Central memory CD8-positive, alpha-beta T cell (primary cell): ENCODE measurements at regions not wholly inside any gene's neighbourhood (a gene's known extent, or its start where the extent isn't known, plus 50 kb on each side); places are given as distances from the start of the nearest gene placed in this dataset.

Experiments used
- ATAC-seq: fragments of 150-1000 bp; cut with Tn5 transposase; replicated peaks from 2 replicates; pipeline ENCODE4 v1.10.0; 2022; ENCODE audit warnings: mild to moderate bottlenecking, moderate FRiP score, moderate number of reproducible peaks; ENCODE audit not compliant: poor library complexity, severe bottlenecking; ENCODE audit errors: extremely low read depth
- DNase-seq, 2 donors: peaks; one replicate each; pipeline ENCODE4 v3.0.0; 2021; ENCODE audit warnings: low spot score in 2 of 2
- H3K27ac Mint-ChIP-seq: one replicate; pipeline ENCODE4 v1.8.0; 2022; ENCODE audit warnings: low read depth, mild to moderate bottlenecking, moderate library complexity, mixed read lengths
- H3K27me3 Mint-ChIP-seq: one replicate; pipeline ENCODE4 v1.8.0; 2022; ENCODE audit warnings: mixed read lengths
- H3K36me3 Mint-ChIP-seq: one replicate; pipeline ENCODE4 v1.8.0; 2022; ENCODE audit warnings: mild to moderate bottlenecking, moderate library complexity, mixed read lengths; ENCODE audit not compliant: insufficient read depth
- H3K4me1 Mint-ChIP-seq: one replicate; pipeline ENCODE4 v1.8.0; 2022; ENCODE audit warnings: mixed read lengths
- H3K4me3 Mint-ChIP-seq: one replicate; pipeline ENCODE4 v1.8.0; 2022; ENCODE audit warnings: mild to moderate bottlenecking, moderate library complexity, mixed read lengths
- H3K9me3 Mint-ChIP-seq: one replicate; pipeline ENCODE4 v1.8.0; 2022; ENCODE audit warnings: mixed read lengths

DNA sequence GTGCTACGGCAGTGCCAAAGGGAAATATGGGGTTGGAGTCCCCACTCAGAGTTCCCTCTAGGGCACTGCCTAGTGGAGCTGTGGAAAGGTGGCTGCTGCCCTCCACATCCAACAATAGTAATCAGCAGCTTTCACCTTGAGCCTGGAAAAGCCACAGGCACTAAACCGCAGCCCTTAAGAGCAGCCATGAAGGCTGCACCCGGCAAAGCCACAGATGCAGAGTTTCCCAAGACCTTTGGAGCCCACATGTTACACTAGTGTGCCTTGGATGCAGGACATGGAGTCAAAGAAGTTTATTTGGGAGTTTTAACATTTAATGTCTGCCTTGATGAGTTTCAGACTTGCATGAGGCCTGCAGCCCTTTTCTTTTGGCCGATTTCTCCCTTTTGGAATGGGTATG is 91.4 kb upstream of the HSF2 start:
- Mint-ChIP-seq H3K36me3 (no peaks in the 10 kb centered on the region), H3K27ac (no peak overlapping the region), H3K9me3 (peaks cover 13% of the 10 kb centered on the region), H3K27me3 (peaks cover 20% of the 10 kb centered on the region), H3K4me1 (no peaks in the 10 kb centered on the region), H3K4me3 (no peak overlapping the region)
- ATAC-seq (no peak), DNase-seq (no peak)

DNA sequence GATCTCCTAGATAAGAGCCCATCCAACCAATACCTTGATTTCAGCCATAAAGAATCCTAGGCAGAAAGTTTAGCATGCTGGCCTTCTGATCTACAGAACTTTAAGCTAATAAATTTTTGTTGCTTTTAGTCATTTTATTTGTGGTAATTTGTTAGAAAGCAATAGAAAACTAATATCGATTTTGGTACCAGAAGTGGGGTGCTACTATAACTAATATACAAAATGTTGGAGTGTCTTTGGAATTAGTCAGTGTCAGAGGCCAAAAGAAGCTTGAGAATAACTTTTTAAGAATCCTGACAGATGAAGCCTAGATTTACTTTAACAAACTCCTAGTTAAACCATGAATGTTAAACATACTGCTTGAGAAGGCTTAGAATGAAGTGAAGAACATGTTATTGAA is 83.6 kb upstream of the HSF2 start:
- ATAC-seq = no peak
- peaks cover 11% of the 10 kb centered on the region for H3K27me3 Mint-ChIP-seq
- H3K27ac Mint-ChIP-seq = no peak overlapping the region
- no peaks in the 10 kb centered on the region for H3K36me3 Mint-ChIP-seq
- no peaks in the 10 kb centered on the region for H3K4me1 Mint-ChIP-seq
- DNase-seq = no peak
- H3K9me3 Mint-ChIP-seq = no peaks in the 10 kb centered on the region
- H3K4me3 Mint-ChIP-seq = no peak overlapping the region

DNA sequence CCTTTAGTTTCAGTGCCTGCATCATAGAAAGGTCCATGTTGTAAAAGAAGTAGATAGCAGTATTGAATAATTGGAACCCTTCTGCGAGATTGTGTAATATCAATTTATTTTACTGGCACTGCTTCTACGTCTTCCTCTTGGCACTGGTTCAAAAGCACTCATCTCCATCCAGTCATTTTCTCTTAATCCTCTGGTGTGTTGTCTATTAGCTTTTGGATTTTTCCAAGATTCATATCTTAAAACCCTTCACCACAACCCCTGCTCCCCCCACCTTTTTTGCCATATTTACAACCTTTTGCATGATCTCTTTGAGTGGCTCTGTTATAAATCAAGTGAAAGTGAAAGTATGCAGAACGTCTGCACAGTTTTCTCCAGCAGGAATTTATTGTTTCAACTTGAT is 76.6 kb upstream of the HSF2 start:
- ATAC-seq (no peak), DNase-seq (no peak)

DNA sequence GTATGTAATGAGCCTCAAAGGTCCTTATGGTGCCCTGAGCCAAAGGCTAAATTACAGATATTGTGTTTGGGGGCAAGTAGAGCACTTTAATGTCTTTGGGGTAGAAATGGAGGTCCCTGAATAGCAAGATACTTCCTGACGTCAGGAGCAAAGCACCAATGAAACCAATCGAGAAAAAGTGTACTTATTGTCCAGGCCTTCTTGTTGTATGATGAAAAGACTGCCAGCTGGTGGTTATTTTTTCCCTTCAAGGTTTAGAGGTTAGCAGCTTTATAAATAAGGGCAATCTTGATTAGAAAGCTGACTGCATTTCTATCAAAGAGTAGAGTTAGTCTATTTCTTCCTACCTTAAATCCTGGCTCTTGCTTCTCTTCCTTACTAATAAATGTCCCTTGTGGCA is 76.1 kb upstream of the HSF2 start:
- peak overlapping the region; percentile 38 for H3K27ac Mint-ChIP-seq
- peaks cover 18% of the 10 kb centered on the region for H3K4me1 Mint-ChIP-seq
- no peaks in the 10 kb centered on the region for H3K27me3 Mint-ChIP-seq
- H3K9me3 Mint-ChIP-seq = no peaks in the 10 kb centered on the region
- H3K4me3 Mint-ChIP-seq = peak overlapping the region; percentile 75
- no peak for DNase-seq
- H3K36me3 Mint-ChIP-seq = no peaks in the 10 kb centered on the region
- ATAC-seq = no peak

More for the DNA sequence above, 76.6 kb upstream of the HSF2 start:
- no peaks in the 10 kb centered on the region for H3K27me3 Mint-ChIP-seq
- peaks cover 18% of the 10 kb centered on the region for H3K4me1 Mint-ChIP-seq
- H3K27ac Mint-ChIP-seq = peak overlapping the region; percentile 38
- H3K36me3 Mint-ChIP-seq = no peaks in the 10 kb centered on the region
- H3K9me3 Mint-ChIP-seq = no peaks in the 10 kb centered on the region
- H3K4me3 Mint-ChIP-seq = peak overlapping the region; percentile 75

DNA sequence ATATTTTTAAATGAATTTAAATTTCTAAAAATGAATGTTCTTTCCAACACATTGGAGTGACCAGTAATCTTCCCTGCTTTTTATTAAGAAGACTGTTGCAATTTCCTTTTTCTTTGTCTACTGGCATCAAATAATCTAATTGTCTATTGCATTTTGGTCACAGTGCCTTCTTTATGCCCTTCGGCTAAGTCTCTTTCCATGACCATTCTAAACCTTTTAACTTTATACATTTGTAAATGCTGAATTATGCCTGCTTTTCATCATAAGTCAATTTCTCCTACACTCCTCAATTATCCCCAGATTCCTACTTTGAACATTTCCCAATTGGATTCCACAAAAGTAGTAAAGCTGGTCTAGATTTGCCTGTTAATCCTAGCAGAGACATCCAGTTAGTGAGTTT is 69.1 kb upstream of the HSF2 start:
- ATAC-seq = no peak

DNA sequence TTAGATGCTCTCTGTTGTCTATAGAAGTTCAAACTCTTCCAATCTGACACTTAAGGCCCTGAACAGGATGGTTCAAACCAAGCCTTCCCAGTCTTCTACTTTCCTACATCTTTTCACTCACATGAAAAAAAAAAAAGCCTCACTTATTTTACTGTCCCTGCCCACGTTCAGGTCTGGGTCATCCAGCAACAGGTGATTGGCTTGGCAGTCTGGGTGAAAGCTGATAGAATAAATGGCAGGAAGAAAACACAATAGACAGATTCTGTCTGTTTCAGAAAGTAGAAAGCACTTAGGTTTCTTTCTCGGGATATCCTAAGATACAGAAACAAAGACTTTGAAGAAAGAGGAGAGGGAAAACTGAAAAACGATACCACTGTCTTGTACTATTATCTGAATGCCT is 61.8 kb upstream of the HSF2 start:
- Mint-ChIP-seq H3K4me1 (no peaks in the 10 kb centered on the region), H3K9me3 (no peaks in the 10 kb centered on the region), H3K27ac (no peak overlapping the region), H3K36me3 (no peaks in the 10 kb centered on the region), H3K27me3 (peaks cover 21% of the 10 kb centered on the region), H3K4me3 (no peak overlapping the region)
- ATAC-seq = no peak
- no peak for DNase-seq

More for the DNA sequence above, 69.1 kb upstream of the HSF2 start:
- Mint-ChIP-seq H3K27ac (no peak overlapping the region), H3K36me3 (no peaks in the 10 kb centered on the region), H3K4me1 (no peaks in the 10 kb centered on the region), H3K27me3 (peaks cover 36% of the 10 kb centered on the region), H3K9me3 (no peaks in the 10 kb centered on the region), H3K4me3 (no peak overlapping the region)
- no peak for DNase-seq

DNA sequence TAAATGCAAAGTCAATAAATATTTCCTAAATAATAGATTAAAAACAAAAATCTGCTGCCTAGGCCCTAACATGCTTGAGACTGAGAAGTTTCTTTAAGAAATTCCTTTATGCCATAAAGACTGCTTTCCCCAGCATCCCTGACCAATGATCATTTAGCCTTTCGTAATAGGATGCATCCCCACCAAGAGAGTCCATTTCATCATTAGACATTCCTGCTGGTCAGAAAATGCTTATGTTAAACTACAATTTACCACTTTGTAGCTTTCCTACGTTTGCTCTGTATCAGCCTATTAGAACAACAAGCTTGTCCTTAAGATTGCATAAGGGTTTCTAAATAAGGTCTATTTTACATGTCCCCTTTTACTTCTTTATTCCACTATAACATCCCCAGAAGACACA is 59.8 kb upstream of the HSF2 start:
- Mint-ChIP-seq H3K36me3 (no peaks in the 10 kb centered on the region), H3K4me1 (no peaks in the 10 kb centered on the region)

DNA sequence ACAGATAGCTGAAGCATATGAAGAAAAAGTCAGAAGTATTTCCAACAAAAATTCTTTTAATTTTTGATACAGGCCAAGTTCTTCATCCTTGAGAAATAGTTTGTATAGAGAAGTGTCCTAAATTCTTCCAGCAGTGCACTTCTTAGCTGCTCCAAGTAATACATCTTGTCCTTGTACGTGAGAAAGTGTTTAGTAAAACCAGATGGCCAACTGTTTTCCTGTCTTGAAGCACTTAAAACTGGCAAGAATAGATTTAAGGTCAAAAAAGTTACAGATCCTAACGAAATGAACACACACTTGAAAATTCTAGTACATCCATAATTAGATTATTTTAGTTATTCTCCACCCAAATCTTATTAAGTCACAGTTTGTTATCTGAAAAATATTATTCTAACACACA is 52.2 kb upstream of the HSF2 start:
- H3K27me3 Mint-ChIP-seq = peaks cover 50% of the 10 kb centered on the region
- no peaks in the 10 kb centered on the region for H3K36me3 Mint-ChIP-seq

More for the DNA sequence above, 59.8 kb upstream of the HSF2 start:
- Mint-ChIP-seq H3K4me3 (no peak overlapping the region), H3K27ac (no peak overlapping the region), H3K27me3 (peaks cover 25% of the 10 kb centered on the region), H3K9me3 (no peaks in the 10 kb centered on the region)
- ATAC-seq = no peak
- DNase-seq = no peak

DNA sequence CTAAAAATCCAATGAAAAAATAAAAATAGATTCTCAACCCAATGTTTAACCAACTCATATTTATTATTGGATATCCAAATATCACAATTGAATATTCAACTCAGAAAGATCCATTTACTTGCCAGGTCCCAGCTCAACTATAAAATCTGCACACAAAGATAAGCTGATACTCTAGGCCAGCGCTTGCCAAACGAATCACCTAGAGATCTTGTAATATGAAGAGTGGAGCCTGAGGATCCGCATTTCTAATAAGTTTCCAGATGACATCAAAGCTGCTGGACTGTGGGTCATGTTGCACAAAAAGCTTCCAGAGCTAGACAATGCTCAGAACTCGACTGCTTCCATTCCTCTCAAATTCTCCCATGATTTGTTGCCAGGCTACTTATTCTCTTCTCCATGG is 51.7 kb upstream of the HSF2 start:
- Mint-ChIP-seq H3K9me3 (no peaks in the 10 kb centered on the region), H3K27me3 (peaks cover 50% of the 10 kb centered on the region), H3K4me3 (no peak overlapping the region), H3K27ac (no peak overlapping the region), H3K4me1 (no peaks in the 10 kb centered on the region), H3K36me3 (no peaks in the 10 kb centered on the region)
- DNase-seq = no peak
- ATAC-seq = no peak

More for the DNA sequence above, 52.2 kb upstream of the HSF2 start:
- Mint-ChIP-seq H3K9me3 (no peaks in the 10 kb centered on the region), H3K27ac (no peak overlapping the region), H3K4me1 (no peaks in the 10 kb centered on the region), H3K4me3 (no peak overlapping the region)
- no peak for DNase-seq
- no peak for ATAC-seq
